GM23338 (cell line): ENCODE measurements at regions not wholly inside any gene's neighbourhood (a gene's known extent, or its start where the extent isn't known, plus 50 kb on each side); places are given as distances from the start of the nearest gene placed in this dataset.

Experiments used
- ATAC-seq: fragments of 200-7000 bp; cut with Tn5 transposase; 3 replicates; pipeline ENCODE4 v1.9.1; 2020
- DNase-seq: peaks from one replicate; pipeline ENCODE4 v3.0.0-alpha.2; 2015; ENCODE audit warnings: low spot score
- H2AFZ ChIP-seq: fragments of 200-600 bp; sonication (generic); 2 replicates; pipeline ENCODE4 v1.8.0; 2016; ENCODE audit warnings: antibody characterized with exemption, mild to moderate bottlenecking, moderate library complexity
- H3F3A ChIP-seq: fragments of 200-600 bp; sonication (generic); replicated peaks from 2 replicates; pipeline ENCODE4 v1.8.0; 2017; ENCODE audit warnings: antibody characterized with exemption, mixed run types, low read depth
- H3K27ac ChIP-seq: fragments of 200-600 bp; sonication (generic); 2 replicates; pipeline ENCODE4 v1.6.1; 2016; ENCODE audit warnings: low read depth
- H3K27me3 ChIP-seq: fragments of 200-600 bp; sonication (generic); 2 replicates; pipeline ENCODE4 v1.8.0; 2016; ENCODE audit warnings: mild to moderate bottlenecking, mixed run types, moderate library complexity; ENCODE audit not compliant: insufficient read depth
- H3K36me3 ChIP-seq: fragments of 200-600 bp; sonication (generic); 2 replicates; pipeline ENCODE4 v1.8.0; 2016; ENCODE audit warnings: mild to moderate bottlenecking; ENCODE audit not compliant: insufficient read depth
- H3K4me1 ChIP-seq: fragments of 200-600 bp; sonication (generic); 2 replicates; pipeline ENCODE4 v1.8.0; 2016; ENCODE audit warnings: mild to moderate bottlenecking, moderate library complexity; ENCODE audit not compliant: insufficient read depth
- H3K4me2 ChIP-seq: fragments of 200-600 bp; sonication (generic); 2 replicates; pipeline ENCODE4 v1.7.1; 2017; ENCODE audit warnings: mixed run types
- H3K4me3 ChIP-seq: fragments of 200-600 bp; sonication (generic); 2 replicates; pipeline ENCODE4 v1.6.1; 2016; ENCODE audit warnings: mixed run types
- H3K79me2 ChIP-seq: fragments of 200-600 bp; sonication (generic); replicated peaks from 2 replicates; pipeline ENCODE4 v1.8.0; 2017; ENCODE audit warnings: mild to moderate bottlenecking; ENCODE audit not compliant: insufficient read depth
- H3K9me2 ChIP-seq: fragments of 200-600 bp; sonication (generic); 2 replicates; pipeline ENCODE4 v1.8.0; 2017; ENCODE audit not compliant: insufficient read depth
- H4K20me1 ChIP-seq: fragments of 200-600 bp; sonication (generic); replicated peaks from 2 replicates; pipeline ENCODE4 v1.8.0; 2017; ENCODE audit warnings: mild to moderate bottlenecking; ENCODE audit not compliant: insufficient read depth
- H3K27ac Mint-ChIP-seq: 2 replicates; pipeline ENCODE4 v1.8.0; 2020; ENCODE audit warnings: inconsistent platforms, mild to moderate bottlenecking, moderate library complexity, mixed read lengths
- H3K27me3 Mint-ChIP-seq: 3 replicates; pipeline ENCODE4 v1.8.0; 2022; ENCODE audit warnings: low read depth, mild to moderate bottlenecking, moderate library complexity, mixed read lengths, inconsistent platforms; ENCODE audit not compliant: insufficient read depth, poor library complexity
- H3K36me3 Mint-ChIP-seq: 3 replicates; pipeline ENCODE4 v1.8.0; 2021; ENCODE audit warnings: low read depth, mild to moderate bottlenecking, inconsistent platforms, moderate library complexity, mixed read lengths
- H3K4me1 Mint-ChIP-seq: 3 replicates; pipeline ENCODE4 v1.8.0; 2020; ENCODE audit warnings: mild to moderate bottlenecking, inconsistent platforms, mixed read lengths
- H3K4me3 Mint-ChIP-seq: 3 replicates; pipeline ENCODE4 v1.8.0; 2021; ENCODE audit warnings: moderate library complexity, mild to moderate bottlenecking, inconsistent platforms, mixed read lengths
- H3K9me3 Mint-ChIP-seq: 3 replicates; pipeline ENCODE4 v1.8.0; 2020; ENCODE audit warnings: moderate library complexity, mild to moderate bottlenecking, inconsistent platforms, mixed read lengths
- CTCF ChIP-seq, 2 experiments: fragments of 200-600 bp in 1 of 2; sonication (generic) in 1 of 2; conservative IDR thresholded peaks; 2 replicates each; pipeline versions ENCODE4 v1.5.1 to v1.6.1; 2016 to 2017; ENCODE audit warnings: antibody characterized with exemption in 2 of 2, low read depth in 2 of 2, mild to moderate bottlenecking in 2 of 2, moderate library complexity in 1 of 2
- EZH2 ChIP-seq: fragments of 200-600 bp; sonication (generic); IDR thresholded peaks from one replicate; pipeline ENCODE4 v1.8.0; 2017; ENCODE audit warnings: antibody characterized with exemption, mild to moderate bottlenecking, low read depth; ENCODE audit not compliant: unreplicated experiment
- ZNF114 ChIP-seq: fragments of 250-450 bp; sonication (Bioruptor Pico); IDR thresholded peaks from 2 replicates; pipeline ENCODE4 v1.5.0; 2020; ENCODE audit warnings: mild to moderate bottlenecking, moderate library complexity
- TF ChIP-seq, protein P1 (sequence below): fragments of 250-450 bp; sonication (Bioruptor Pico); IDR thresholded peaks from 2 replicates; pipeline ENCODE4 v1.5.0; 2020; ENCODE audit warnings: mild to moderate bottlenecking, moderate library complexity
- TF ChIP-seq, protein P2 (sequence below): IDR thresholded peaks from one replicate; pipeline ENCODE4 v1.6.1; 2018; ENCODE audit warnings: antibody characterized with exemption; ENCODE audit not compliant: unreplicated experiment

- TF ChIP-seq, protein P1, sequence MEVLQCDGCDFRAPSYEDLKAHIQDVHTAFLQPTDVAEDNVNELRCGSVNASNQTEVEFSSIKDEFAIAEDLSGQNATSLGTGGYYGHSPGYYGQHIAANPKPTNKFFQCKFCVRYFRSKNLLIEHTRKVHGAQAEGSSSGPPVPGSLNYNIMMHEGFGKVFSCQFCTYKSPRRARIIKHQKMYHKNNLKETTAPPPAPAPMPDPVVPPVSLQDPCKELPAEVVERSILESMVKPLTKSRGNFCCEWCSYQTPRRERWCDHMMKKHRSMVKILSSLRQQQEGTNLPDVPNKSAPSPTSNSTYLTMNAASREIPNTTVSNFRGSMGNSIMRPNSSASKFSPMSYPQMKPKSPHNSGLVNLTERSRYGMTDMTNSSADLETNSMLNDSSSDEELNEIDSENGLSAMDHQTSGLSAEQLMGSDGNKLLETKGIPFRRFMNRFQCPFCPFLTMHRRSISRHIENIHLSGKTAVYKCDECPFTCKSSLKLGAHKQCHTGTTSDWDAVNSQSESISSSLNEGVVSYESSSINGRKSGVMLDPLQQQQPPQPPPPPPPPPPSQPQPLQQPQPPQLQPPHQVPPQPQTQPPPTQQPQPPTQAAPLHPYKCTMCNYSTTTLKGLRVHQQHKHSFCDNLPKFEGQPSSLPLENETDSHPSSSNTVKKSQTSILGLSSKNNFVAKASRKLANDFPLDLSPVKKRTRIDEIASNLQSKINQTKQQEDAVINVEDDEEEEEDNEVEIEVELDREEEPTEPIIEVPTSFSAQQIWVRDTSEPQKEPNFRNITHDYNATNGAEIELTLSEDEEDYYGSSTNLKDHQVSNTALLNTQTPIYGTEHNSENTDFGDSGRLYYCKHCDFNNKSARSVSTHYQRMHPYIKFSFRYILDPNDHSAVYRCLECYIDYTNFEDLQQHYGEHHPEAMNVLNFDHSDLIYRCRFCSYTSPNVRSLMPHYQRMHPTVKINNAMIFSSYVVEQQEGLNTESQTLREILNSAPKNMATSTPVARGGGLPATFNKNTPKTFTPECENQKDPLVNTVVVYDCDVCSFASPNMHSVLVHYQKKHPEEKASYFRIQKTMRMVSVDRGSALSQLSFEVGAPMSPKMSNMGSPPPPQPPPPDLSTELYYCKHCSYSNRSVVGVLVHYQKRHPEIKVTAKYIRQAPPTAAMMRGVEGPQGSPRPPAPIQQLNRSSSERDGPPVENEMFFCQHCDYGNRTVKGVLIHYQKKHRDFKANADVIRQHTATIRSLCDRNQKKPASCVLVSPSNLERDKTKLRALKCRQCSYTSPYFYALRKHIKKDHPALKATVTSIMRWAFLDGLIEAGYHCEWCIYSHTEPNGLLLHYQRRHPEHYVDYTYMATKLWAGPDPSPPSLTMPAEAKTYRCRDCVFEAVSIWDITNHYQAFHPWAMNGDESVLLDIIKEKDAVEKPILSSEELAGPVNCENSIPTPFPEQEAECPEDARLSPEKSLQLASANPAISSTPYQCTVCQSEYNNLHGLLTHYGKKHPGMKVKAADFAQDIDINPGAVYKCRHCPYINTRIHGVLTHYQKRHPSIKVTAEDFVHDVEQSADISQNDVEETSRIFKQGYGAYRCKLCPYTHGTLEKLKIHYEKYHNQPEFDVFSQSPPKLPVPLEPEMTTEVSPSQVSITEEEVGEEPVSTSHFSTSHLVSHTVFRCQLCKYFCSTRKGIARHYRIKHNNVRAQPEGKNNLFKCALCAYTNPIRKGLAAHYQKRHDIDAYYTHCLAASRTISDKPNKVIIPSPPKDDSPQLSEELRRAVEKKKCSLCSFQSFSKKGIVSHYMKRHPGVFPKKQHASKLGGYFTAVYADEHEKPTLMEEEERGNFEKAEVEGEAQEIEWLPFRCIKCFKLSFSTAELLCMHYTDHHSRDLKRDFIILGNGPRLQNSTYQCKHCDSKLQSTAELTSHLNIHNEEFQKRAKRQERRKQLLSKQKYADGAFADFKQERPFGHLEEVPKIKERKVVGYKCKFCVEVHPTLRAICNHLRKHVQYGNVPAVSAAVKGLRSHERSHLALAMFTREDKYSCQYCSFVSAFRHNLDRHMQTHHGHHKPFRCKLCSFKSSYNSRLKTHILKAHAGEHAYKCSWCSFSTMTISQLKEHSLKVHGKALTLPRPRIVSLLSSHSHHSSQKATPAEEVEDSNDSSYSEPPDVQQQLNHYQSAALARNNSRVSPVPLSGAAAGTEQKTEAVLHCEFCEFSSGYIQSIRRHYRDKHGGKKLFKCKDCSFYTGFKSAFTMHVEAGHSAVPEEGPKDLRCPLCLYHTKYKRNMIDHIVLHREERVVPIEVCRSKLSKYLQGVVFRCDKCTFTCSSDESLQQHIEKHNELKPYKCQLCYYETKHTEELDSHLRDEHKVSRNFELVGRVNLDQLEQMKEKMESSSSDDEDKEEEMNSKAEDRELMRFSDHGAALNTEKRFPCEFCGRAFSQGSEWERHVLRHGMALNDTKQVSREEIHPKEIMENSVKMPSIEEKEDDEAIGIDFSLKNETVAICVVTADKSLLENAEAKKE (CRISPR knock-in tag): no peak
- TF ChIP-seq, protein P2, sequence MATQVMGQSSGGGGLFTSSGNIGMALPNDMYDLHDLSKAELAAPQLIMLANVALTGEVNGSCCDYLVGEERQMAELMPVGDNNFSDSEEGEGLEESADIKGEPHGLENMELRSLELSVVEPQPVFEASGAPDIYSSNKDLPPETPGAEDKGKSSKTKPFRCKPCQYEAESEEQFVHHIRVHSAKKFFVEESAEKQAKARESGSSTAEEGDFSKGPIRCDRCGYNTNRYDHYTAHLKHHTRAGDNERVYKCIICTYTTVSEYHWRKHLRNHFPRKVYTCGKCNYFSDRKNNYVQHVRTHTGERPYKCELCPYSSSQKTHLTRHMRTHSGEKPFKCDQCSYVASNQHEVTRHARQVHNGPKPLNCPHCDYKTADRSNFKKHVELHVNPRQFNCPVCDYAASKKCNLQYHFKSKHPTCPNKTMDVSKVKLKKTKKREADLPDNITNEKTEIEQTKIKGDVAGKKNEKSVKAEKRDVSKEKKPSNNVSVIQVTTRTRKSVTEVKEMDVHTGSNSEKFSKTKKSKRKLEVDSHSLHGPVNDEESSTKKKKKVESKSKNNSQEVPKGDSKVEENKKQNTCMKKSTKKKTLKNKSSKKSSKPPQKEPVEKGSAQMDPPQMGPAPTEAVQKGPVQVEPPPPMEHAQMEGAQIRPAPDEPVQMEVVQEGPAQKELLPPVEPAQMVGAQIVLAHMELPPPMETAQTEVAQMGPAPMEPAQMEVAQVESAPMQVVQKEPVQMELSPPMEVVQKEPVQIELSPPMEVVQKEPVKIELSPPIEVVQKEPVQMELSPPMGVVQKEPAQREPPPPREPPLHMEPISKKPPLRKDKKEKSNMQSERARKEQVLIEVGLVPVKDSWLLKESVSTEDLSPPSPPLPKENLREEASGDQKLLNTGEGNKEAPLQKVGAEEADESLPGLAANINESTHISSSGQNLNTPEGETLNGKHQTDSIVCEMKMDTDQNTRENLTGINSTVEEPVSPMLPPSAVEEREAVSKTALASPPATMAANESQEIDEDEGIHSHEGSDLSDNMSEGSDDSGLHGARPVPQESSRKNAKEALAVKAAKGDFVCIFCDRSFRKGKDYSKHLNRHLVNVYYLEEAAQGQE: no peak
These were observed 63.4 kb upstream of the NAV3 start (continued) for GRCh38 chr12:77767335-77767734.

DNA sequence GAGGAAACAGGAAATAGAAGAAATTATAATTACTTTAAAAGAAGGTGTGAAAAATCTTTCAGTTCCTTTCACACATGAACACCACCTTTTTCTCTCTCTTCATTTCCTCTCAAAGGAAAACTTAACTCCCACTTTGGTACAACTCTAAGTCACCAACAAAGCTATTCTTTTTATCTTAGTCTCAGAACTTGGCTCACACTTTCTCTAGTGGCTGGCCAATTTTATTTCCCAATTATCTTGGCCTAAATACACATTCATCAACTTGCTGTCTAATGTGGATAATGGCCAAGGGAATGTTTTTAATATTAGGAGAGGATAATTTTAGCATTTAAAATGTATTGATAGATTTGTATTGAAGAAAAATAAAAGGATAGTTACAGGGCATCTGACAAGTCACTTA is 64.5 kb upstream of the NAV3 start:
- H3K9me3 Mint-ChIP-seq: peaks cover 34% of the 10 kb centered on the region
- peaks cover 4% of the 10 kb centered on the region for H3K27me3 Mint-ChIP-seq
- no peak for TF ChIP-seq CTCF (conservative IDR thresholded peaks at IDR 0.05; ENCODE audit: low read depth in 2 of 2)
- no peak for TF ChIP-seq EZH2
- no peak for TF ChIP-seq ZNF114

More for the DNA sequence above, 64.5 kb upstream of the NAV3 start:
- no peak overlapping the region for H3K27ac Mint-ChIP-seq
- DNase-seq (no peak), ATAC-seq (no peak)
- no peak overlapping the region for H3K27ac ChIP-seq
- no peak overlapping the region for H3K4me3 ChIP-seq
- peaks cover 5% of the 10 kb centered on the region for H3K4me1 Mint-ChIP-seq
- no peak overlapping the region for H2AFZ ChIP-seq
- peaks cover 7% of the 10 kb centered on the region; the same call in 1 of the 2 replicates for H3K9me2 ChIP-seq
- no peaks in the 10 kb centered on the region for H4K20me1 ChIP-seq
- no peak overlapping the region for H3K4me2 ChIP-seq
- no peaks in the 10 kb centered on the region for H3F3A ChIP-seq
- peaks cover 16% of the 10 kb centered on the region for H3K36me3 Mint-ChIP-seq
- no peaks in the 10 kb centered on the region for H3K27me3 ChIP-seq
- no peaks in the 10 kb centered on the region for H3K36me3 ChIP-seq
- no peaks in the 10 kb centered on the region for H3K4me1 ChIP-seq
- H3K79me2 ChIP-seq: no peaks in the 10 kb centered on the region
- no peak overlapping the region for H3K4me3 Mint-ChIP-seq
